A549 (cell line): ENCODE measurements at regions not wholly inside any gene's neighbourhood (a gene's known extent, or its start where the extent isn't known, plus 50 kb on each side); places are given as distances from the start of the nearest gene placed in this dataset.

Source experiments
- ATAC-seq, 2 experiments: fragments of 200-7000 bp in 1 of 2; fragments of >200 bp in 1 of 2; cut with Nextera tagmentation in 1 of 2; cut with Tn5 transposase in 1 of 2; 3 replicates each; pipeline versions ENCODE4 v1.8.0 to v1.9.1; 2018 to 2020; ENCODE audit warnings: mild to moderate bottlenecking in 1 of 2, moderate library complexity in 1 of 2
- CTCF ChIA-PET: fragments of 300-600 bp; sonication (Branson Sonifier 250); formaldehyde crosslinking; extraction: SDS; loops from one replicate; lab custom pipeline; 2021; ENCODE audit warnings: antibody characterized with exemption, inconsistent platforms; lab: Yijun Ruan, JAX
- POLR2A ChIA-PET: fragments of 350-600 bp; formaldehyde crosslinking; extraction: SDS; loops from one replicate; lab custom pipeline; 2021; ENCODE audit warnings: antibody characterized with exemption, inconsistent platforms; lab: Yijun Ruan, JAX
- DNase-seq, 2 experiments: peaks; one replicate each; pipeline versions ENCODE4 v3.0.0 to v3.0.0-alpha.2; 2011 to 2016; ENCODE audit warnings: low read depth in 1 of 2, low spot score in 1 of 2
- FAIRE-seq: peaks from 2 replicates; lab custom pipeline; 2011; peaks lifted over from hg19 to GRCh38; lab: Jason Lieb, UNC
- H3K27ac ChIP-seq, 2 experiments: fragments of >200 bp; sonication (Bioruptor Twin); formaldehyde crosslinking; 3 replicates each; pipeline ENCODE4 v1.5.1; 2016 to 2017
- H3K4me1 ChIP-seq: fragments of >200 bp; sonication (Bioruptor Twin); formaldehyde crosslinking; 3 replicates; pipeline ENCODE4 v1.6.1; 2016
- H3K4me2 ChIP-seq: fragments of >200 bp; sonication (Bioruptor Twin); formaldehyde crosslinking; 3 replicates; pipeline ENCODE4 v1.6.1; 2016
- H3K4me3 ChIP-seq: fragments of >200 bp; sonication (Bioruptor Twin); formaldehyde crosslinking; 3 replicates; pipeline ENCODE4 v1.5.1; 2016
- H3K9me3 ChIP-seq: fragments of >200 bp; sonication (Bioruptor Twin); formaldehyde crosslinking; 3 replicates; pipeline ENCODE4 v1.6.1; 2016
- BHLHE40 ChIP-seq: IDR thresholded peaks from 2 replicates; pipeline ENCODE4 v1.6.1; 2012; ENCODE audit warnings: low read depth, low read length, inconsistent platforms
- CHD2 ChIP-seq: fragments of 150-350 bp; IDR thresholded peaks from 2 replicates; pipeline ENCODE4 v1.6.1; 2014; ENCODE audit warnings: low read length; ENCODE audit not compliant: partially characterized antibody
- ELK1 ChIP-seq: fragments of 150-350 bp; IDR thresholded peaks from 2 replicates; pipeline ENCODE4 v1.6.1; 2014; ENCODE audit warnings: low read depth, mild to moderate bottlenecking, low read length
- HDAC2 ChIP-seq: fragments of 200-600 bp; sonication (generic); IDR thresholded peaks from 2 replicates; pipeline ENCODE4 v1.6.1; 2016
- HMGXB4 ChIP-seq: fragments of 250-450 bp; sonication (Bioruptor Pico); IDR thresholded peaks from 2 replicates; pipeline ENCODE4 v1.5.0; 2021; ENCODE audit warnings: mild to moderate bottlenecking, moderate library complexity, borderline replicate concordance
- HOXA7 ChIP-seq: fragments of 250-450 bp; sonication (Bioruptor Pico); IDR thresholded peaks from 2 replicates; pipeline ENCODE4 v1.5.0; 2020; ENCODE audit warnings: mild to moderate bottlenecking, moderate library complexity
- KDM5A ChIP-seq: fragments of 200-600 bp; sonication (generic); IDR thresholded peaks from 2 replicates; pipeline ENCODE4 v1.6.1; 2016; ENCODE audit warnings: antibody characterized with exemption, mild to moderate bottlenecking
- MAFK ChIP-seq: fragments of 450-650 bp; IDR thresholded peaks from 2 replicates; pipeline ENCODE4 v1.6.1; 2014; ENCODE audit not compliant: partially characterized antibody
- NPAS2 ChIP-seq: fragments of 250-450 bp; sonication (Bioruptor Pico); IDR thresholded peaks from 2 replicates; pipeline ENCODE4 v1.8.0; 2022; ENCODE audit warnings: mild to moderate bottlenecking, moderate library complexity, borderline replicate concordance
- PHF8 ChIP-seq: fragments of 200-600 bp; sonication (generic); IDR thresholded peaks from 2 replicates; pipeline ENCODE4 v1.6.1; 2016; ENCODE audit warnings: low read depth, mild to moderate bottlenecking, antibody characterized with exemption, moderate library complexity, borderline replicate concordance
- RAD21 ChIP-seq, 2 experiments: fragments of >200 bp in 1 of 2; sonication (Bioruptor Twin) in 1 of 2; formaldehyde crosslinking in 1 of 2; IDR thresholded peaks in 1 of 2; conservative IDR thresholded peaks in 1 of 2; 2 replicates in 1 of 2; 3 replicates in 1 of 2; pipeline ENCODE4 v1.6.1; 2012 to 2018; ENCODE audit warnings: inconsistent platforms in 1 of 2
- REST ChIP-seq: fragments of 200-600 bp; sonication (generic); IDR thresholded peaks from 2 replicates; pipeline ENCODE4 v1.6.1; 2016; ENCODE audit warnings: antibody characterized with exemption, mild to moderate bottlenecking, moderate library complexity
- RNF2 ChIP-seq: fragments of 200-600 bp; sonication (generic); IDR thresholded peaks from 2 replicates; pipeline ENCODE4 v1.6.1; 2016; ENCODE audit warnings: low read depth, mild to moderate bottlenecking, antibody characterized with exemption, moderate library complexity, borderline replicate concordance
- SMC3 ChIP-seq: fragments of >200 bp; sonication (Bioruptor Twin); formaldehyde crosslinking; IDR thresholded peaks from 3 replicates; pipeline ENCODE4 v1.6.1; 2018; ENCODE audit warnings: inconsistent platforms
- TP53 ChIP-seq: fragments of 250-450 bp; sonication (Bioruptor Pico); IDR thresholded peaks from 2 replicates; pipeline ENCODE4 v1.5.0; 2021; ENCODE audit warnings: mild to moderate bottlenecking, moderate library complexity
- ZNF302 ChIP-seq: fragments of 250-450 bp; sonication (Bioruptor Pico); IDR thresholded peaks from 2 replicates; pipeline ENCODE4 v1.9.0; 2021; ENCODE audit warnings: inconsistent platforms, mild to moderate bottlenecking, moderate library complexity
- WGBS: methylation state at CpG from one replicate; pipeline ENCODE4 v1.1.6; 2017; ENCODE audit errors: missing lambda C conversion rate; 5-methylcytosine and 5-hydroxymethylcytosine counted together
- TF ChIP-seq, protein P1 (sequence below): fragments of >200 bp; sonication (Bioruptor Twin); formaldehyde crosslinking; IDR thresholded peaks from 2 replicates; pipeline ENCODE4 v1.6.1; 2016
- TF ChIP-seq, protein P2 (sequence below): fragments of >200 bp; sonication (Bioruptor Twin); formaldehyde crosslinking; IDR thresholded peaks from 3 replicates; pipeline ENCODE4 v1.5.1; 2016

- no peak overlapping the region for H3K4me2 ChIP-seq
- ChIA-PET CTCF (interaction anchor here (0.9 to 8.3 kb wide), 3 partner anchors 6 to 58 kb away, joined by 3 to 86 read pairs (median 4); no protein-coding TSS in a partner anchor), POLR2A (no interaction called here)
- no peak for DNase-seq
- WGBS = 4% methylated on average over 2 of the region's 2 CpGs
- H3K9me3 ChIP-seq = no peaks in the 10 kb centered on the region
- TF ChIP-seq TP53 (CRISPR knock-in tag) = no peak
- TF ChIP-seq NPAS2 (CRISPR knock-in tag) = no peak
- no peak for TF ChIP-seq CHD2
- no peak for TF ChIP-seq RNF2
- peak; percentile 34 for TF ChIP-seq MAFK
- no peak for TF ChIP-seq HOXA7
- TF ChIP-seq ZNF302 = no peak
- H3K4me3 ChIP-seq = no peak overlapping the region
- ATAC-seq = no peak
- no peak overlapping the region for H3K27ac ChIP-seq
- no peak for FAIRE-seq
- H3K4me1 ChIP-seq = no peaks in the 10 kb centered on the region
Measured at GRCh38 chr20:59520814-59521213, 83.5 kb upstream of the PHACTR3 start.

DNA sequence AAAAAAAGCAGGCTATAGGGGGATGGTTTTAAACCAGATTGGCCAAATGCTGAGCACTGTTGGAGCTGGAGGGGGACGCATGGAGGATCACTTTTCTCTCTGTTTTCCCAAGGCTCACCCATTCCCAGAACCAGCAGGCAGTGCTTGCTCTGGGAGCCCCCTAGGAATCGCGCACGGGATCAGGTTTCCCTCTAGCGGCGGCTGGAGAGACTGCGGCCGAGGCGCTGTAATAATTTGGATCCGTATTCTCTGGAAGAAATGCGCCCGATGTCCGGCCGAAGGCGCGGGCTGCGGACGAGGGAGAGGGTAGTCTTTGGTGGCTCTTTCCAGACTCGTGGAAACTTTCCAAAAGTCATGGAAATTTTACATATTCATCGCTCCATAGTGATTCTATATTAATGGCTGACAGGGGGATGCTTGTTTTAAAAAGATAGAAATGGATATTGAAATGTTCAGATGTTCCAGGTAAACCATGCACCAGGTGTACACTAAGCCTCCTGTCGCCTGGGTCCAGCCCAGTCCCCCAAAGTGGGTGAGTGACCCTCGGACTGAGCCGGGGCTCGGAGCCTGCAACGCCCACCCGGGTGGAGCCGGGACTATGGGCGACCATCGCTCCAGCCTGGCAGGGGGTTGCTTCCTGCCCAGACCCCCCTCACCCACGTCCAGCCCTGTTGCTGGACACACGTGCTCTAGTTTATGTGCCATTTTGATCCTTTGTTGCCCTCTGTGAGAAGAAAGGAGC, 78.7 kb upstream of the PHACTR3 start:
- FAIRE-seq = no peak
- CTCF ChIA-PET = interaction anchor here (0.6 to 6.9 kb wide), 10 partner anchors 9 to 226 kb away, joined by 3 to 86 read pairs (median 4); no protein-coding TSS in a partner anchor

GRCh38 chr20:59526242-59527225, 77.8 kb upstream of the PHACTR3 start:
- Histone ChIP-seq H3K4me2 (no peak overlapping the region), H3K9me3 (no peaks in the 10 kb centered on the region; the same call in 2 of the 3 replicates), H3K4me3 (no peak overlapping the region), H3K4me1 (no peaks in the 10 kb centered on the region), H3K27ac (no peak overlapping the region)
- ChIA-PET CTCF (interaction anchor here (0.7 to 6.9 kb wide), 9 partner anchors 10 to 225 kb away, joined by 3 to 86 read pairs (median 4); no protein-coding TSS in a partner anchor), POLR2A (no interaction called here)
- ATAC-seq (peak; percentile 58 to 80; a peak in 4 of 6 replicates), DNase-seq (peak; percentile 17 to 22), FAIRE-seq (no peak)
- 22% methylated on average over 12 of the region's 18 CpGs for WGBS
- TF ChIP-seq, protein P1, sequence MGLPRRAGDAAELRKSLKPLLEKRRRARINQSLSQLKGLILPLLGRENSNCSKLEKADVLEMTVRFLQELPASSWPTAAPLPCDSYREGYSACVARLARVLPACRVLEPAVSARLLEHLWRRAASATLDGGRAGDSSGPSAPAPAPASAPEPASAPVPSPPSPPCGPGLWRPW = no peak
- TF ChIP-seq PHF8 (no peak), ELK1 (no peak), KDM5A (no peak), HDAC2 (no peak), HMGXB4 (CRISPR knock-in tag) (no peak), REST (no peak), HOXA7 (no peak)

More for the DNA sequence above, 78.7 kb upstream of the PHACTR3 start:
- POLR2A ChIA-PET = no interaction called here
- Histone ChIP-seq H3K9me3 (no peaks in the 10 kb centered on the region), H3K4me2 (no peak overlapping the region), H3K27ac (no peak overlapping the region), H3K4me3 (no peak overlapping the region), H3K4me1 (no peaks in the 10 kb centered on the region)
- DNase-seq (peak; percentile 43 to 66), ATAC-seq (peak; percentile 92 to 97)
- TF ChIP-seq SMC3 (peak; percentile 26; the same call in 1 of the 3 replicates), MAFK (no peak), RAD21 (conservative IDR thresholded peaks at IDR 0.05 in 1 of 2, IDR thresholded peaks at IDR 0.05 in 1 of 2) (peak; percentile 49 to 56), BHLHE40 (0 out of 2 replicates have a peak, but pooled peaks have one; percentile 36)
- TF ChIP-seq, protein P2, sequence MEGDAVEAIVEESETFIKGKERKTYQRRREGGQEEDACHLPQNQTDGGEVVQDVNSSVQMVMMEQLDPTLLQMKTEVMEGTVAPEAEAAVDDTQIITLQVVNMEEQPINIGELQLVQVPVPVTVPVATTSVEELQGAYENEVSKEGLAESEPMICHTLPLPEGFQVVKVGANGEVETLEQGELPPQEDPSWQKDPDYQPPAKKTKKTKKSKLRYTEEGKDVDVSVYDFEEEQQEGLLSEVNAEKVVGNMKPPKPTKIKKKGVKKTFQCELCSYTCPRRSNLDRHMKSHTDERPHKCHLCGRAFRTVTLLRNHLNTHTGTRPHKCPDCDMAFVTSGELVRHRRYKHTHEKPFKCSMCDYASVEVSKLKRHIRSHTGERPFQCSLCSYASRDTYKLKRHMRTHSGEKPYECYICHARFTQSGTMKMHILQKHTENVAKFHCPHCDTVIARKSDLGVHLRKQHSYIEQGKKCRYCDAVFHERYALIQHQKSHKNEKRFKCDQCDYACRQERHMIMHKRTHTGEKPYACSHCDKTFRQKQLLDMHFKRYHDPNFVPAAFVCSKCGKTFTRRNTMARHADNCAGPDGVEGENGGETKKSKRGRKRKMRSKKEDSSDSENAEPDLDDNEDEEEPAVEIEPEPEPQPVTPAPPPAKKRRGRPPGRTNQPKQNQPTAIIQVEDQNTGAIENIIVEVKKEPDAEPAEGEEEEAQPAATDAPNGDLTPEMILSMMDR = peak; percentile 83
- 2% methylated on average over 22 of the region's 31 CpGs for WGBS
